ENCODE measurements at regions not wholly inside any gene's neighbourhood (a gene's known extent, or its start where the extent isn't known, plus 50 kb on each side); places are given as distances from the start of the nearest gene placed in this dataset.

- ATAC-seq (ENCODE audit: poor library complexity) (no peak), DNase-seq (no peak)
- intact Hi-C loops (cut with DNase I, micrococcal nuclease), result no loop called here
- Histone ChIP-seq H3K27ac (ENCODE audit: low read depth in 1 of 2, low read length in 2 of 2) (no peak overlapping the region), H3K9me3 (ENCODE audit: control insufficient read depth in 1 of 2, insufficient read depth in 1 of 2, low read length in 2 of 2) (peaks cover 6 to 19% of the 10 kb centered on the region in 2 experiments), H3K4me3 (ENCODE audit: low read length) (no peak overlapping the region), H3K36me3 (ENCODE audit: insufficient read depth, low read length) (no peaks in the 10 kb centered on the region), H3K27me3 (ENCODE audit: control insufficient read depth in 1 of 2, insufficient read depth in 2 of 2, low read length in 2 of 2) (no peaks in the 10 kb centered on the region), H3K4me1 (ENCODE audit: insufficient read depth, low read length) (no peaks in the 10 kb centered on the region)
- Mint-ChIP-seq H3K4me3 (no peak overlapping the region), H3K4me1 (ENCODE audit: low read depth) (no peaks in the 10 kb centered on the region), H3K27me3 (no peaks in the 10 kb centered on the region), H3K36me3 (ENCODE audit: low read depth) (no peaks in the 10 kb centered on the region), H3K9me3 (peaks cover 9% of the 10 kb centered on the region), H3K27ac (no peak overlapping the region)
- POLR2A ChIA-PET, result no interaction called here
- CTCF ChIA-PET, result no interaction called here
- no peak for TF ChIP-seq CTCF (IDR thresholded peaks at IDR 0.05)
These were observed 273.6 kb upstream of the RGPD4 start for GRCh38 chr2:107553046-107553445.

GRCh38 chr2:107553539-107553938, 273.2 kb upstream of the RGPD4 start:
- POLR2A ChIA-PET, result no interaction called here
- Histone ChIP-seq H3K36me3 (ENCODE audit: insufficient read depth, low read length) (no peaks in the 10 kb centered on the region), H3K9me3 (ENCODE audit: control insufficient read depth in 1 of 2, insufficient read depth in 1 of 2, low read length in 2 of 2) (peaks cover 8 to 19% of the 10 kb centered on the region in 2 experiments), H3K27ac (ENCODE audit: low read depth in 1 of 2, low read length in 2 of 2) (no peak overlapping the region), H3K27me3 (ENCODE audit: control insufficient read depth in 1 of 2, insufficient read depth in 2 of 2, low read length in 2 of 2) (no peaks in the 10 kb centered on the region), H3K4me1 (ENCODE audit: insufficient read depth, low read length) (no peaks in the 10 kb centered on the region), H3K4me3 (ENCODE audit: low read length) (no peak overlapping the region)
- H3K4me3 Mint-ChIP-seq, result no peak overlapping the region
- TF ChIP-seq CTCF (IDR thresholded peaks at IDR 0.05), result no peak
- no peak overlapping the region for H3K27ac Mint-ChIP-seq
- ATAC-seq (ENCODE audit: poor library complexity), result no peak
- intact Hi-C loops (cut with DNase I, micrococcal nuclease), result no loop called here
- H3K36me3 Mint-ChIP-seq (ENCODE audit: low read depth), result no peaks in the 10 kb centered on the region
- H3K27me3 Mint-ChIP-seq, result no peaks in the 10 kb centered on the region
- H3K9me3 Mint-ChIP-seq, result peaks cover 9% of the 10 kb centered on the region
- no peaks in the 10 kb centered on the region for H3K4me1 Mint-ChIP-seq (ENCODE audit: low read depth)
- DNase-seq, result no peak
- CTCF ChIA-PET, result no interaction called here

GRCh38 chr2:107556038-107556627, 270.6 kb upstream of the RGPD4 start:
- ChIA-PET CTCF (no interaction called here), POLR2A (no interaction called here)
- no peaks in the 10 kb centered on the region for H3K4me1 Mint-ChIP-seq (ENCODE audit: low read depth)
- H3K27me3 ChIP-seq (ENCODE audit: control insufficient read depth in 1 of 2, insufficient read depth in 2 of 2, low read length in 2 of 2), result no peaks in the 10 kb centered on the region
- no peaks in the 10 kb centered on the region for H3K36me3 Mint-ChIP-seq (ENCODE audit: low read depth)
- no peak overlapping the region for H3K27ac Mint-ChIP-seq
- no peaks in the 10 kb centered on the region for H3K36me3 ChIP-seq (ENCODE audit: insufficient read depth, low read length)
- no peak overlapping the region for H3K4me3 ChIP-seq (ENCODE audit: low read length)
- intact Hi-C loops (cut with DNase I, micrococcal nuclease), result no loop called here
- ATAC-seq (ENCODE audit: poor library complexity), result no peak
- H3K4me3 Mint-ChIP-seq, result no peak overlapping the region
- H3K9me3 Mint-ChIP-seq, result peaks cover 9% of the 10 kb centered on the region
- peaks cover 10 to 19% of the 10 kb centered on the region in 2 experiments for H3K9me3 ChIP-seq (ENCODE audit: control insufficient read depth in 1 of 2, insufficient read depth in 1 of 2, low read length in 2 of 2)
- no peaks in the 10 kb centered on the region for H3K4me1 ChIP-seq (ENCODE audit: insufficient read depth, low read length)
- no peak for TF ChIP-seq CTCF (IDR thresholded peaks at IDR 0.05)
- DNase-seq, result no peak
- no peaks in the 10 kb centered on the region for H3K27me3 Mint-ChIP-seq
- H3K27ac ChIP-seq (ENCODE audit: low read depth in 1 of 2, low read length in 2 of 2), result no peak overlapping the region
